BLaER1 (cell line): ENCODE measurements at regions not wholly inside any gene's neighbourhood (a gene's known extent, or its start where the extent isn't known, plus 50 kb on each side); places are given as distances from the start of the nearest gene placed in this dataset.

ENCODE experiments used
- H3K27ac ChIP-seq: shearing (Covaris generic); formaldehyde crosslinking; 2 replicates; pipeline ENCODE4 v1.8.1; 2022
- H3K27me3 ChIP-seq: shearing (Covaris generic); formaldehyde crosslinking; 2 replicates; pipeline ENCODE4 v1.8.1; 2022
- H3K36me3 ChIP-seq: shearing (Covaris generic); formaldehyde crosslinking; 2 replicates; pipeline ENCODE4 v1.8.1; 2022
- H3K4me1 ChIP-seq: shearing (Covaris generic); formaldehyde crosslinking; 2 replicates; pipeline ENCODE4 v1.8.1; 2022
- H3K4me2 ChIP-seq: shearing (Covaris generic); formaldehyde crosslinking; 2 replicates; pipeline ENCODE4 v1.8.1; 2022
- H3K4me3 ChIP-seq: shearing (Covaris generic); formaldehyde crosslinking; 2 replicates; pipeline ENCODE4 v1.8.1; 2022
- H3K9ac ChIP-seq: shearing (Covaris generic); formaldehyde crosslinking; 2 replicates; pipeline ENCODE4 v1.8.1; 2022
- H3K9me3 ChIP-seq: shearing (Covaris generic); formaldehyde crosslinking; 2 replicates; pipeline ENCODE4 v1.8.1; 2022
- H4K20me1 ChIP-seq: shearing (Covaris generic); formaldehyde crosslinking; 2 replicates; pipeline ENCODE4 v1.8.1; 2022
- Cebpa-rat ChIP-seq: shearing (Covaris generic); IDR thresholded peaks from 2 replicates; pipeline ENCODE4 v1.8.1; 2022

- H3K4me2 ChIP-seq, result no peak overlapping the region
- H4K20me1 ChIP-seq, result no peaks in the 10 kb centered on the region
- H3K27ac ChIP-seq, result no peak overlapping the region
- no peaks in the 10 kb centered on the region for H3K27me3 ChIP-seq
- H3K36me3 ChIP-seq, result no peaks in the 10 kb centered on the region
- H3K4me1 ChIP-seq, result no peaks in the 10 kb centered on the region
- TF ChIP-seq Cebpa-rat, result no peak
- H3K4me3 ChIP-seq, result no peak overlapping the region
- H3K9me3 ChIP-seq, result no peaks in the 10 kb centered on the region
- H3K9ac ChIP-seq, result no peak overlapping the region
Observed at GRCh38 chr7:67788669-67789068, 792.0 kb downstream of the TYW1 start.

- Histone ChIP-seq H3K4me1 (no peaks in the 10 kb centered on the region), H3K27ac (no peak overlapping the region), H3K4me2 (no peak overlapping the region), H3K4me3 (no peak overlapping the region), H3K36me3 (no peaks in the 10 kb centered on the region), H3K27me3 (no peaks in the 10 kb centered on the region), H3K9me3 (no peaks in the 10 kb centered on the region), H3K9ac (no peak overlapping the region), H4K20me1 (no peaks in the 10 kb centered on the region)
- TF ChIP-seq Cebpa-rat, result no peak
Observed at GRCh38 chr7:67791918-67792317, 795.3 kb downstream of the TYW1 start.

DNA sequence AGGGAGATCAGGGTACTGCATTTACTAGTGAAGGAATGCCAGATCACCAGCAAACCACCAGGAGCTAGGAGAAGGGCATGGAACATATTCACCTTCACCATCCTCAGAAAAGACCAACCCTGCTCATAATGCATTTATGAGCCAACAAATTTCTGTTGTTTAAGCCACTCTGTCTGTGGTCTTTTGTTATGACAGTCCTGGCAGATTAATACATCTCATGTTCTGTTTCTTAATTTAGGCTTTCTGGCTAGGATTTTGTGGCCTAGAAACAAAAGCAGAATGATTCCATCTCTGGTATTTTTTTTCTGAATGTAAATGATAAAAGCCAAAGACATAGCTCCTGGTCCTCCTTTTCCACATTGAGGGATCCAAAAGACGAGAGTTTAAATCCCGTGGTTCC is 797.9 kb downstream of the TYW1 start:
- Histone ChIP-seq H3K4me1 (no peaks in the 10 kb centered on the region), H3K4me2 (no peak overlapping the region), H3K9me3 (no peaks in the 10 kb centered on the region), H4K20me1 (no peaks in the 10 kb centered on the region), H3K27ac (no peak overlapping the region), H3K9ac (no peak overlapping the region), H3K27me3 (no peaks in the 10 kb centered on the region), H3K36me3 (no peaks in the 10 kb centered on the region), H3K4me3 (no peak overlapping the region)
- TF ChIP-seq Cebpa-rat, result no peak

DNA sequence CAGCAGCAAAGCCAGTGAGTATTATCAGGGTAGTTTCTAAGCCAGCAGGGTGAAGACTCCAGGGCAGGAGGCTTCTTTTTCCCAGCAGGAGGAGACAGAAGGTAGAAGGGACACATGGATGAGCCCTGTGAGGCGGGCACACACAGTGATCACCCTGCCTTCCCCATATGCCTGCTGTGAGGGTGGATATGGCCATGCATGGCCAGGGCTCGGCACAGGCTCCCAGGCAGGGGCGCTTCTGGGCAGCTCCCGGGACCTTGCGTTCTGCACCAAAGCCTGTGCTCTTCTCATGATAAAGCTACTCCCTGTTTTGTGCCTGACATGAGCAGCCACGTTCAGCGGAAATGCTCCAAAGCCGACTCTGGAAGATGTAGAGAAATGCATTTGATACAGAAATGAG is 807.2 kb downstream of the TYW1 start:
- no peak overlapping the region for H3K9ac ChIP-seq
- TF ChIP-seq Cebpa-rat, result no peak
- H3K4me2 ChIP-seq, result no peak overlapping the region
- H3K9me3 ChIP-seq, result peaks cover 4% of the 10 kb centered on the region; the same call in 1 of the 2 replicates
- no peaks in the 10 kb centered on the region for H3K27me3 ChIP-seq
- no peak overlapping the region for H3K27ac ChIP-seq
- H3K36me3 ChIP-seq, result no peaks in the 10 kb centered on the region
- no peaks in the 10 kb centered on the region for H3K4me1 ChIP-seq
- H3K4me3 ChIP-seq, result no peak overlapping the region
- no peaks in the 10 kb centered on the region for H4K20me1 ChIP-seq

DNA sequence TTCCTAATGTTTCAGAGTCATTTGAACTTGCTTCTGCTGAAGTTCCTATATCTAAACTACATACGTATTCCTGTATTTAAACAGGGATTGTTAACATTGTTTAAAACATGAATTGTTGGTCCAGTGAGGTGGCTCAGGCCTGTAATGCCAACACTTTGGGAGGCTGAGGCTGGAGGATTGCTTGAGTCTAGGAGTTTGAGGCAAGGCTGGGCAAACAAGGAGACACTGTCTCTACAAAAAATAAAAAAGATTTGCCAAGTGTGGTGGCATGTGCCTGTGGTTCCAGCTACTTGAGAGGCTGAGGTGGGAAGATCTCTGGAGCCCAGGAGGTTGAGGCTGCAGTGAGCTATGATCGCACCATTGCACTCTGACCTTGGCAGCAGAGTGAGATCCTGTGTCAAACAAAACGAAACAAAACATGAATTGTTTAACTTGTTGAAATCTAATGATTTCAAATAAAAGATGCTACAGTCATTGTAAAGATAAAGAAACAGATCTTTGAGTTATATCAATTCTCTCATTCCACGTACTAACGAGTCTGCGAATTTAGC is 809.4 kb downstream of the TYW1 start:
- no peaks in the 10 kb centered on the region for H4K20me1 ChIP-seq
- TF ChIP-seq Cebpa-rat, result no peak
- H3K4me1 ChIP-seq, result no peaks in the 10 kb centered on the region
- no peak overlapping the region for H3K9ac ChIP-seq
- no peaks in the 10 kb centered on the region for H3K36me3 ChIP-seq
- H3K27me3 ChIP-seq, result no peaks in the 10 kb centered on the region
- H3K4me2 ChIP-seq, result no peak overlapping the region
- no peak overlapping the region for H3K27ac ChIP-seq
- no peak overlapping the region for H3K4me3 ChIP-seq
- H3K9me3 ChIP-seq, result no peaks in the 10 kb centered on the region

DNA sequence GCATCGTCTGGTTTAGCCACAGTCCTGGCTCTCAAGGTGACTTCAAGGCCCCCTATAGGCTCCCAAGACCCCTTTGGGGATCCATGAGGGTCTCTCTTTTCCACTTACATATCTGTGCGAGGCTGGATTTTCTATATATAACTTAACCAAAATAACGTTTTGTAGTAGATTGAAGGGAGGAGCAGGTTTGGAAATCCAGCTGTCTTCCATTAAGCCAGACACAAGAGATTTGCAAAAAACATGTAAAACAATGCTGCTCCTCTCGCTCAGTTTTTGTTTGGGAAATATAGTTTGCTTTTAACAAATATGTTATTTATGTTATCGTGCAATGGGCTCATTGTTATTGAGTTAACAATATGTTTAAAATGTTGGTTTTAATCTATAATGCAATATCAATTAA is 811.2 kb downstream of the TYW1 start:
- Histone ChIP-seq H3K36me3 (no peaks in the 10 kb centered on the region), H3K4me2 (no peak overlapping the region), H3K4me1 (no peaks in the 10 kb centered on the region), H3K27ac (no peak overlapping the region), H3K9me3 (no peaks in the 10 kb centered on the region), H4K20me1 (no peaks in the 10 kb centered on the region), H3K4me3 (no peak overlapping the region), H3K27me3 (no peaks in the 10 kb centered on the region), H3K9ac (no peak overlapping the region)
- TF ChIP-seq Cebpa-rat, result no peak

- no peak overlapping the region for H3K4me3 ChIP-seq
Observed at GRCh38 chr7:67809586-67809985, 813.0 kb downstream of the TYW1 start.

GRCh38 chr7:67813621-67814292 is 817.1 kb downstream of the TYW1 start:
- Histone ChIP-seq H3K4me1 (no peaks in the 10 kb centered on the region), H3K4me2 (no peak overlapping the region), H3K27me3 (no peaks in the 10 kb centered on the region), H3K4me3 (no peak overlapping the region), H3K27ac (no peak overlapping the region), H3K9ac (no peak overlapping the region), H3K36me3 (no peaks in the 10 kb centered on the region), H4K20me1 (no peaks in the 10 kb centered on the region), H3K9me3 (no peaks in the 10 kb centered on the region)
- TF ChIP-seq Cebpa-rat, result no peak

More at GRCh38 chr7:67809586-67809985, 813.0 kb downstream of the TYW1 start:
- H3K36me3 ChIP-seq, result no peaks in the 10 kb centered on the region
- H3K9ac ChIP-seq, result no peak overlapping the region
- H3K27me3 ChIP-seq, result no peaks in the 10 kb centered on the region
- H3K27ac ChIP-seq, result no peak overlapping the region
- H4K20me1 ChIP-seq, result no peaks in the 10 kb centered on the region
- no peak for TF ChIP-seq Cebpa-rat
- H3K4me2 ChIP-seq, result no peak overlapping the region
- H3K4me1 ChIP-seq, result no peaks in the 10 kb centered on the region
- H3K9me3 ChIP-seq, result no peaks in the 10 kb centered on the region

DNA sequence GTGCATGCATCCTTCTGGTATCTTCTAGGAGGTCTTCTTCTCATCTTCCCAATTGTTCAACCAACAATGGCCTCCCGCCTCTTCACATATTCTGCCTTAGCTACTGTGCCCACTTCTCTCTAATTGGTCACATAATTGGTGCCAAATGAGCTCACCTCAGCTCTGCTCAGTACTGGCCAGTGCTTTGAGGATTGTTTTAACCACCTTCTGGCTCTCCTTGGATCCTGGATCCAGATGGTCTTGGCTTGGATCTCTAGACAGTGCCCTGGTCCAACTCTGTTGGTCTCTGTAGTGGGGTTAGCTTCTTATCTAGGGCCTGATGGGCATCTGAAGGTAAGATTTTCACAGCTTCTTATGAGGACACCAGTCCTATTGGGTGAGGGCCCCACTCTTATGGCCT is 820.8 kb downstream of the TYW1 start:
- no peaks in the 10 kb centered on the region for H3K27me3 ChIP-seq
- no peaks in the 10 kb centered on the region for H3K9me3 ChIP-seq
- TF ChIP-seq Cebpa-rat, result no peak
- no peaks in the 10 kb centered on the region for H3K36me3 ChIP-seq
- no peak overlapping the region for H3K4me3 ChIP-seq
- H3K27ac ChIP-seq, result no peak overlapping the region
- no peaks in the 10 kb centered on the region for H4K20me1 ChIP-seq
- no peaks in the 10 kb centered on the region for H3K4me1 ChIP-seq
- no peak overlapping the region for H3K9ac ChIP-seq
- H3K4me2 ChIP-seq, result no peak overlapping the region

DNA sequence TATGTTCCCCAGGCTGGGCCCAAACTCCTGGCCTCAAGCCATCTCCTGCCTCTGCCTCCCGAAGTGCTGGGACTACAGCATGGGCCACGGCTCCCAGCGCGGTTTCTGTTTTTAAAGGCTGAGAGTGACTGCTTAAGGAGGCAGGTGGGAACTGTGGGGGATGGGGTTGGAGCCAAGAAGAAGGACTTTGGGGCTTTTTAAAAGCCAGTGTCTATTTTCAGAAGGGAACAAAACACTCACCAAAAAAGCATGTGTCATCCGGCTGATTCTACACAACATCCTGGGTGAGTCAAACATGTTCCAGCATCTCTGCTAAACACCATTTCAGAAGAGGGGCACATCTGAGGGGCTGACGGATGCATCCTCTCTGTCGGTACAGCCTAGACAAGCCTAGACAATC is 824.5 kb downstream of the TYW1 start:
- H3K27ac ChIP-seq, result no peak overlapping the region
- no peaks in the 10 kb centered on the region for H4K20me1 ChIP-seq
- no peak overlapping the region for H3K4me2 ChIP-seq
- no peaks in the 10 kb centered on the region for H3K36me3 ChIP-seq
- TF ChIP-seq Cebpa-rat, result no peak
- H3K4me1 ChIP-seq, result no peaks in the 10 kb centered on the region
- H3K27me3 ChIP-seq, result no peaks in the 10 kb centered on the region
- H3K9ac ChIP-seq, result no peak overlapping the region
- peaks cover 11% of the 10 kb centered on the region for H3K9me3 ChIP-seq
- no peak overlapping the region for H3K4me3 ChIP-seq

GRCh38 chr7:67823345-67823744 is 826.7 kb downstream of the TYW1 start:
- Histone ChIP-seq H3K9me3 (peaks cover 11% of the 10 kb centered on the region), H3K4me3 (no peak overlapping the region), H4K20me1 (no peaks in the 10 kb centered on the region), H3K27me3 (no peaks in the 10 kb centered on the region), H3K4me1 (no peaks in the 10 kb centered on the region), H3K4me2 (no peak overlapping the region), H3K9ac (no peak overlapping the region), H3K36me3 (no peaks in the 10 kb centered on the region), H3K27ac (no peak overlapping the region)
- TF ChIP-seq Cebpa-rat, result no peak
